ENCODE measurements at regions not wholly inside any gene's neighbourhood (a gene's known extent, or its start where the extent isn't known, plus 50 kb on each side); places are given as distances from the start of the nearest gene placed in this dataset.

DNA sequence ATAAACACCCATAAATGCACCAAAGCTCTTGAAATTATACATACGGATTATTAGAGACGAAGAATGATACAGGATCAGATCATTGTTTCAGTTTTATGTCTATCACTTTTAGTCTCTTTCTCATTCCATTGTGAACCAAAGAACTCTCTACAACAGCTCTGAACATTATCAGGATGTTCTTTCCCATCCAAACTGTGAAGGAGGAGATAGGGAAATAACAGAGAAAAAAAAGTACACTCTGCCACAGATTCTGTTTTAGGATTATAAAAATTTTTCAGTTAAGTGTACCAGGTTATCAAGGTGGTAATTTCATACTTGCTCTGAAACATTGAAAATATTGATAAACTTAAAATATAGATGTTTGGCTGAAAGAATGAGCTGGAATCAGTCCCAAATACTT is 270.9 kb downstream of the MZT1 start:
- no peaks in the 10 kb centered on the region for H3K36me3 Mint-ChIP-seq
- no peak overlapping the region for H3K27ac ChIP-seq (ENCODE audit: low read depth, low read length)
- POLR2A ChIA-PET (ENCODE audit: partially characterized antibody) = no interaction called here

DNA sequence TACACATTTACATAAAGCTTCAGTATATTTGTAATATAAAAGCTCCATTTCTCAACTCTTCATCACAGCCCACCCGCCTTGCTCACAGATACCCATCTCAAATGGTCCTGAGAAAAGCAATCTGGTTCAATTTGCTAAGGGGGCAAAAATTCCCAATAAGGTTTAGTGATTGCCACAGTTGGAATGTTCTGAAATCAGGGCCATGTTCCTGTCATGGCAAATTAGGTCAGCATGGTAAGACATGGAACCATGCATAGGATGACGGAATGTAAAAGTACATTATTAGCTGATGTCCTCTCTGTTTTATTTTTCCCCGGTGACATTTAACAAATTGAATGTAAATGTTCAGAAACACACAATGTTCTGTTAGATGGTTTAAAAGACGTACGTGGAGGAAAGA is 274.3 kb downstream of the MZT1 start:
- ChIA-PET CTCF (ENCODE audit: partially characterized antibody) (no interaction called here), POLR2A (ENCODE audit: partially characterized antibody) (no interaction called here)
- Mint-ChIP-seq H3K4me1 (no peaks in the 10 kb centered on the region), H3K9me3 (peaks cover 0 to 10% (median 6%) of the 10 kb centered on the region in 8 donors), H3K27ac (no peak overlapping the region), H3K36me3 (no peaks in the 10 kb centered on the region), H3K4me3 (no peak overlapping the region), H3K27me3 (no peaks in the 10 kb centered on the region)
- no peak for DNase-seq
- intact Hi-C loops (cut with micrococcal nuclease) = no loop called here
- no peaks in the 10 kb centered on the region for H3K9me3 ChIP-seq (ENCODE audit: control insufficient read depth in 1 of 2, low read length in 2 of 2)
- H3K27me3 ChIP-seq (ENCODE audit: insufficient read depth, low read length) = no peaks in the 10 kb centered on the region
- no peaks in the 10 kb centered on the region for H3K4me1 ChIP-seq (ENCODE audit: insufficient read depth, low read length)
- no peak overlapping the region for H3K27ac ChIP-seq (ENCODE audit: low read depth, low read length)
- no peaks in the 10 kb centered on the region for H3K36me3 ChIP-seq (ENCODE audit: insufficient read depth, low read length)
- H3K4me3 ChIP-seq (ENCODE audit: low read length in 2 of 2) = no peak overlapping the region

More for the DNA sequence above, 270.9 kb downstream of the MZT1 start:
- Histone ChIP-seq H3K27me3 (ENCODE audit: insufficient read depth, low read length) (no peaks in the 10 kb centered on the region), H3K36me3 (ENCODE audit: insufficient read depth, low read length) (no peaks in the 10 kb centered on the region), H3K9me3 (ENCODE audit: control insufficient read depth in 1 of 2, low read length in 2 of 2) (no peaks in the 10 kb centered on the region), H3K4me3 (ENCODE audit: low read length in 2 of 2) (no peak overlapping the region), H3K4me1 (ENCODE audit: insufficient read depth, low read length) (no peaks in the 10 kb centered on the region)
- H3K27me3 Mint-ChIP-seq = no peaks in the 10 kb centered on the region
- intact Hi-C loops (cut with micrococcal nuclease) = no loop called here
- CTCF ChIA-PET (ENCODE audit: partially characterized antibody) = no interaction called here
- no peak for DNase-seq
- H3K4me3 Mint-ChIP-seq = no peak overlapping the region
- no peak overlapping the region for H3K27ac Mint-ChIP-seq
- H3K4me1 Mint-ChIP-seq = no peaks in the 10 kb centered on the region
- H3K9me3 Mint-ChIP-seq = peaks cover 0 to 4% (median 0%) of the 10 kb centered on the region in 8 donors

DNA sequence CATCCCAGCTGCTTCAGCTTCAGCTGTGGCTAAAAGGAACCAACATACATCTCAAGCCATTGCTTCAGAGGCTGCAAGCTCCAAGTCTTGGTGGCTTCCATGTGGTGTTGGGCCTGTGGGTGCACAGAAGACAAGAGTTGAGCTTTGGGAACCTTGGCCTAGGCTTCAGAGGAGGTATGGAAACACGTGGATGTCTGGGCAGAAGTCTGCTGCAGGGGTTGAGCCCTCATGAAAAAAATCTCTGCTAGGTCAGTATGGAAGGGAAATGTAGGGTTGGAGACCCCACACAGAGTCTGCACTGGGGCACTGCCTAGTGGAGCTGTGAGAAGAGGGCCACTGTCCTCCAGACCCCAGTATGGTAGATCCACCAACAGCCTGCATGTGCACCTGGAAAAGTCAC is 279.3 kb downstream of the MZT1 start:
- H3K27ac Mint-ChIP-seq = no peak overlapping the region
- Histone ChIP-seq H3K27me3 (ENCODE audit: insufficient read depth, low read length) (no peaks in the 10 kb centered on the region), H3K4me3 (ENCODE audit: low read length in 2 of 2) (no peak overlapping the region), H3K36me3 (ENCODE audit: insufficient read depth, low read length) (no peaks in the 10 kb centered on the region), H3K9me3 (ENCODE audit: control insufficient read depth in 1 of 2, low read length in 2 of 2) (no peaks in the 10 kb centered on the region), H3K4me1 (ENCODE audit: insufficient read depth, low read length) (no peaks in the 10 kb centered on the region), H3K27ac (ENCODE audit: low read depth, low read length) (no peak overlapping the region)
- no peaks in the 10 kb centered on the region for H3K36me3 Mint-ChIP-seq
- POLR2A ChIA-PET (ENCODE audit: partially characterized antibody) = no interaction called here
- no peaks in the 10 kb centered on the region for H3K4me1 Mint-ChIP-seq
- H3K9me3 Mint-ChIP-seq = peaks cover 2 to 14% (median 9%) of the 10 kb centered on the region in 8 donors
- no peaks in the 10 kb centered on the region for H3K27me3 Mint-ChIP-seq
- no peak overlapping the region for H3K4me3 Mint-ChIP-seq
- intact Hi-C loops (cut with micrococcal nuclease) = no loop called here
- CTCF ChIA-PET (ENCODE audit: partially characterized antibody) = no interaction called here
- DNase-seq = no peak

DNA sequence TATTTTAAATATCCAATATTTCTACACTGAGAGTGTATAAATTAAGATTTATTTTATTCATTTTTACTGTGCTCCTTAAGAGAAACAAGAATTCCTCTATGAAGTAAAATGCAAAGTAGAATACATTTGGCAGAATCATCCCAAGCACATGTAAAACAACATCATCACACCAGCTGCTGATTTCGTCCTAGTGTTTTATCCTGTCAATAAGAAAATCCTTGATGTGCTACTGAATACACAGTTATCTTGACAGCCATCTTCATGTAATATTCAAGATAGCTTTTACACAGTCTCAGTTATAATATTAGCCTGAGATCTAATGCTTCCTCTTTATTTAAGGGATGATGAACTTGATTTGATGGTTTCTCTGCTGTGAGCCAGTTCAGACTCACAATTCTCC is 282.4 kb downstream of the MZT1 start:
- Histone ChIP-seq H3K4me1 (ENCODE audit: insufficient read depth, low read length) (no peaks in the 10 kb centered on the region), H3K36me3 (ENCODE audit: insufficient read depth, low read length) (no peaks in the 10 kb centered on the region), H3K27ac (ENCODE audit: low read depth, low read length) (no peak overlapping the region), H3K27me3 (ENCODE audit: insufficient read depth, low read length) (no peaks in the 10 kb centered on the region), H3K9me3 (ENCODE audit: control insufficient read depth in 1 of 2, low read length in 2 of 2) (no peaks in the 10 kb centered on the region), H3K4me3 (ENCODE audit: low read length in 2 of 2) (no peak overlapping the region)
- Mint-ChIP-seq H3K27me3 (no peaks in the 10 kb centered on the region), H3K4me3 (no peak overlapping the region), H3K36me3 (no peaks in the 10 kb centered on the region), H3K4me1 (no peaks in the 10 kb centered on the region), H3K9me3 (peaks cover 2 to 11% (median 7%) of the 10 kb centered on the region in 8 donors), H3K27ac (no peak overlapping the region)
- no peak for DNase-seq
- ChIA-PET CTCF (ENCODE audit: partially characterized antibody) (no interaction called here), POLR2A (ENCODE audit: partially characterized antibody) (no interaction called here)
- intact Hi-C loops (cut with micrococcal nuclease) = no loop called here

DNA sequence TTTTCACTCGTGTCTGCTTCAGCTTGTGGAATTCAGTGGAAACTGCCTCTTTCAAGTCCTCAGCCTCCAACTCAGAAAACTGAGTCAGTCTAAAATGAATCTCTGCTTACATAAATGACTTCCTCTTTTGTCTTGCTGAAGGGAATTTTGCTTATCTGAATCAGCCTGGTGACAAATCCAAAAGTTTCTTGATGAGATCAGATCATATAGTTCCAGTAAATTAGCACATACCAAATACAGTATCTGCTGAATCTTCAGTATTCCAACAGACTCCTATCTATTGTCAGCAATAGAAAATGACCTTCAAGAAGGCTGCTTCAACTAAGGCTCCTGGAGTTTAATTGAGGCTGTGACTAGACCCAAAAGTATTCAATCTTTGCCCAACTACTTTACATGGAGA is 290.0 kb downstream of the MZT1 start:
- Histone ChIP-seq H3K4me1 (ENCODE audit: insufficient read depth, low read length) (no peaks in the 10 kb centered on the region), H3K36me3 (ENCODE audit: insufficient read depth, low read length) (no peaks in the 10 kb centered on the region), H3K27me3 (ENCODE audit: insufficient read depth, low read length) (no peaks in the 10 kb centered on the region), H3K27ac (ENCODE audit: low read depth, low read length) (no peak overlapping the region), H3K9me3 (ENCODE audit: control insufficient read depth in 1 of 2, low read length in 2 of 2) (no peaks in the 10 kb centered on the region), H3K4me3 (ENCODE audit: low read length in 2 of 2) (no peak overlapping the region)
- ChIA-PET POLR2A (ENCODE audit: partially characterized antibody) (no interaction called here), CTCF (ENCODE audit: partially characterized antibody) (no interaction called here)
- DNase-seq = no peak
- intact Hi-C loops (cut with micrococcal nuclease) = no loop called here
- H3K27me3 Mint-ChIP-seq = no peaks in the 10 kb centered on the region
- H3K4me3 Mint-ChIP-seq = no peak overlapping the region
- no peaks in the 10 kb centered on the region for H3K36me3 Mint-ChIP-seq
- no peaks in the 10 kb centered on the region for H3K4me1 Mint-ChIP-seq
- no peaks in the 10 kb centered on the region for H3K9me3 Mint-ChIP-seq
- no peak overlapping the region for H3K27ac Mint-ChIP-seq

DNA sequence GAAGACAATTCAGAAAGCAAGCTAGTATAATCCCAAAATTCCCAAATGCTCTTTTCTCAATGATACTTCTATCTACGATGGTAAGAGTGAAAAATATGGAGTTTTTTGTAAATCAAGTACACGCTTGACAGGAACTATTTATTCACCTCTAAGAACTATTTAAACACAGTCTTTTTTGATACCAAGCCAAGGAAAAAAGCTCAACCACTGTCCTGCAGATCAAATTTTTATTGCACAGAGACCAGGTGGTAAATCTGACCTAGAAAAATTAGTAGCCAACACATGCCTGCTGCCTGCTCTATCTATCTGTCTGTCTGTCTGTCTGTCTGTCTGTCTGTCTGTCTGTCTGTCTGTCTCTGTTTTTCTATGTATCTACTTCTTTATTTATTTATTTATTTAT is 292.2 kb downstream of the MZT1 start:
- Histone ChIP-seq H3K27me3 (ENCODE audit: insufficient read depth, low read length) (no peaks in the 10 kb centered on the region), H3K4me3 (ENCODE audit: low read length in 2 of 2) (no peak overlapping the region), H3K4me1 (ENCODE audit: insufficient read depth, low read length) (no peaks in the 10 kb centered on the region), H3K27ac (ENCODE audit: low read depth, low read length) (no peak overlapping the region), H3K36me3 (ENCODE audit: insufficient read depth, low read length) (no peaks in the 10 kb centered on the region), H3K9me3 (ENCODE audit: control insufficient read depth in 1 of 2, low read length in 2 of 2) (no peaks in the 10 kb centered on the region)
- H3K9me3 Mint-ChIP-seq = no peaks in the 10 kb centered on the region
- CTCF ChIA-PET (ENCODE audit: partially characterized antibody) = no interaction called here
- DNase-seq = no peak
- no peak overlapping the region for H3K27ac Mint-ChIP-seq
- no peaks in the 10 kb centered on the region for H3K4me1 Mint-ChIP-seq
- H3K27me3 Mint-ChIP-seq = no peaks in the 10 kb centered on the region
- intact Hi-C loops (cut with micrococcal nuclease) = no loop called here
- H3K4me3 Mint-ChIP-seq = no peak overlapping the region
- POLR2A ChIA-PET (ENCODE audit: partially characterized antibody) = no interaction called here
- no peaks in the 10 kb centered on the region for H3K36me3 Mint-ChIP-seq

DNA sequence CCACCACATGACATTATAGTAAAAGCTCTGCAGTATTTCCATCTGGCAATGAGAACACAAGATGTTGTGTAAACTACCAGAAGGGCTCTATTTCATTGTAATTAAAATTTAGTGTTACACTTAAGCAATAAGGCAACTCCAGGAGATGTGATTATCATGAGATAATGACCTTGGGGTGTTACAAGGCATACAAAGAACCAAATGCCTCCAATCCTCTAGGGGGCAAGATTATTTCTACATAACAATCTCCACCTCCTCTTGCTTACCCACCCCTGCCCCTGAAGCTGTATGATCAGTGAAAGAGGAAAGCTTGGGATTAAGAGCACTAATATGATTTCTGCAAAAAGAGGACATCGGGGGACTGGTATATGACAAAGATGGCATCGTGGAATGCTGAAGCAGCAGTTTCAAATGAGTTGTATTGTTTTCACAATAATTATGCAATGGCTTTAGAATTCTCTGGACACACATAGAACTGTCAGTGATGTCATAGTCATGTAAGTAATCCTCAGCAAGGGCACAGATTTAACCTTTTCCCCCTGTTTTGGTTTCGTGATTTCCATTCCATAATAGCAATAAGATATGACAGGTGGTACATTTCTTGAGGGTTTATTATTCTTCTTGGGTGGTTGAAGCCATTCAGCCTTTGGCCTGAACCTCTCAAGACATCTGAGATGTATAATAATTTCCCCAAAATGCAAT is 295.3 kb downstream of the MZT1 start:
- DNase-seq = no peak

DNA sequence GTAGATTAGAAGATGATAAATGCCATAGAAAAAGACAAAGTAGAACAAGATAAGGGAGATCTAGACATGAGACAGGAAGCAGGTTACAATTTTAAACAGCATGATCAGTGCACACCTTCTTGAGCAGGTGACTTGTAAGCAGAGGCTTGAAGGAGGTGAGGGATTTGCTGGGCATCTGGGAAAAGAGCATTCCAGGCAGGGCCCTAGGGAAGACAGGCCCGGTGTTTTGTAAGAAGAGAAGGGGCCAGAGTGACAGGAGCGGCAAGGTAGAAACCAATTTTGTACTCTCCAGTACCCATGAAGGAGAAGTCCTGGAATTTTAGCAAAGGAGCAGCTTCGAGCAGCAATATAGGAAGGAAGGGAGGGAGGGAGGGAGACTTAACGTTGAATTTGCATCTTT is 296.5 kb downstream of the MZT1 start:
- Mint-ChIP-seq H3K4me1 (no peaks in the 10 kb centered on the region), H3K9me3 (no peaks in the 10 kb centered on the region), H3K27ac (no peak overlapping the region), H3K4me3 (no peak overlapping the region), H3K27me3 (no peaks in the 10 kb centered on the region), H3K36me3 (no peaks in the 10 kb centered on the region)
- ChIA-PET CTCF (ENCODE audit: partially characterized antibody) (no interaction called here), POLR2A (ENCODE audit: partially characterized antibody) (no interaction called here)
- DNase-seq = no peak
- intact Hi-C loops (cut with micrococcal nuclease) = no loop called here
- H3K27ac ChIP-seq (ENCODE audit: low read depth, low read length) = no peak overlapping the region
- no peaks in the 10 kb centered on the region for H3K9me3 ChIP-seq (ENCODE audit: control insufficient read depth in 1 of 2, low read length in 2 of 2)
- H3K4me3 ChIP-seq (ENCODE audit: low read length in 2 of 2) = no peak overlapping the region
- H3K4me1 ChIP-seq (ENCODE audit: insufficient read depth, low read length) = no peaks in the 10 kb centered on the region
- no peaks in the 10 kb centered on the region for H3K27me3 ChIP-seq (ENCODE audit: insufficient read depth, low read length)
- no peaks in the 10 kb centered on the region for H3K36me3 ChIP-seq (ENCODE audit: insufficient read depth, low read length)

More for the DNA sequence above, 295.3 kb downstream of the MZT1 start:
- no peak overlapping the region for H3K27ac Mint-ChIP-seq
- no peaks in the 10 kb centered on the region for H3K27me3 Mint-ChIP-seq
- Histone ChIP-seq H3K4me1 (ENCODE audit: insufficient read depth, low read length) (no peaks in the 10 kb centered on the region), H3K9me3 (ENCODE audit: control insufficient read depth in 1 of 2, low read length in 2 of 2) (no peaks in the 10 kb centered on the region), H3K4me3 (ENCODE audit: low read length in 2 of 2) (no peak overlapping the region), H3K27me3 (ENCODE audit: insufficient read depth, low read length) (no peaks in the 10 kb centered on the region), H3K27ac (ENCODE audit: low read depth, low read length) (no peak overlapping the region), H3K36me3 (ENCODE audit: insufficient read depth, low read length) (no peaks in the 10 kb centered on the region)
- no peak overlapping the region for H3K4me3 Mint-ChIP-seq
- ChIA-PET POLR2A (ENCODE audit: partially characterized antibody) (no interaction called here), CTCF (ENCODE audit: partially characterized antibody) (no interaction called here)
- no peaks in the 10 kb centered on the region for H3K4me1 Mint-ChIP-seq
- H3K36me3 Mint-ChIP-seq = no peaks in the 10 kb centered on the region
- intact Hi-C loops (cut with micrococcal nuclease) = no loop called here
- H3K9me3 Mint-ChIP-seq = no peaks in the 10 kb centered on the region

Measured in CD4-positive, alpha-beta memory T cell (primary cell).